Loucy (cell line): ENCODE measurements at regions not wholly inside any gene's neighbourhood (a gene's known extent, or its start where the extent isn't known, plus 50 kb on each side); places are given as distances from the start of the nearest gene placed in this dataset.

Source experiments
- H2AFZ ChIP-seq: fragments of 200-600 bp; sonication (generic); 2 replicates; pipeline ENCODE4 v1.6.0; 2016; ENCODE audit warnings: antibody characterized with exemption, mild to moderate bottlenecking, low read length, moderate library complexity
- H3F3A ChIP-seq: fragments of 200-600 bp; 2 replicates; pipeline ENCODE4 v1.6.0; 2016; ENCODE audit warnings: antibody characterized with exemption, low read depth, mild to moderate bottlenecking
- H3K27me3 ChIP-seq: fragments of 200-600 bp; sonication (generic); 2 replicates; pipeline ENCODE4 v1.6.1; 2014; ENCODE audit warnings: low read length, mild to moderate bottlenecking; ENCODE audit not compliant: insufficient read depth, poor library complexity, severe bottlenecking
- H3K36me3 ChIP-seq: fragments of 200-600 bp; sonication (generic); 2 replicates; pipeline ENCODE4 v1.6.1; 2016; ENCODE audit warnings: low read length; ENCODE audit not compliant: insufficient read depth
- H3K4me1 ChIP-seq: fragments of 200-600 bp; sonication (generic); 2 replicates; pipeline ENCODE4 v1.5.1; 2014; ENCODE audit warnings: low read length, mild to moderate bottlenecking; ENCODE audit not compliant: insufficient read depth, poor library complexity, severe bottlenecking
- H3K4me2 ChIP-seq: fragments of 200-600 bp; sonication (generic); 2 replicates; pipeline ENCODE4 v1.6.0; 2014; ENCODE audit warnings: antibody characterized with exemption, low read length, low read depth, mild to moderate bottlenecking; ENCODE audit not compliant: poor library complexity, severe bottlenecking
- H3K4me3 ChIP-seq: fragments of 200-600 bp; sonication (generic); 2 replicates; pipeline ENCODE4 v1.5.1; 2014; ENCODE audit warnings: low read length, mild to moderate bottlenecking, mixed read lengths; ENCODE audit not compliant: poor library complexity, severe bottlenecking
- H3K79me2 ChIP-seq: fragments of 200-600 bp; sonication (generic); 2 replicates; pipeline ENCODE4 v1.6.1; 2014; ENCODE audit warnings: low read length; ENCODE audit not compliant: insufficient read depth
- H3K9ac ChIP-seq: fragments of 200-600 bp; sonication (generic); 2 replicates; pipeline ENCODE4 v1.6.0; 2014; ENCODE audit warnings: mild to moderate bottlenecking, low read depth, low read length, moderate library complexity; ENCODE audit not compliant: poor library complexity, severe bottlenecking
- H3K9me2 ChIP-seq: fragments of 200-600 bp; sonication (generic); replicated peaks from 2 replicates; pipeline ENCODE4 v1.6.1; 2016; ENCODE audit warnings: low read depth, low read length, mixed read lengths
- H3K9me3 ChIP-seq: fragments of 200-600 bp; sonication (generic); 2 replicates; pipeline ENCODE4 v1.6.1; 2014; ENCODE audit warnings: mild to moderate bottlenecking, antibody characterized with exemption, low read length, low read depth; ENCODE audit not compliant: insufficient read depth
- H4K20me1 ChIP-seq: fragments of 200-600 bp; sonication (generic); 2 replicates; pipeline ENCODE4 v1.6.0; 2014; ENCODE audit warnings: antibody characterized with exemption, low read length, mild to moderate bottlenecking; ENCODE audit not compliant: insufficient read depth, poor library complexity, severe bottlenecking
- CTCF ChIP-seq: fragments of 200-600 bp; sonication (generic); conservative IDR thresholded peaks from 2 replicates; pipeline ENCODE4 v1.5.1; 2014; ENCODE audit warnings: mild to moderate bottlenecking, antibody characterized with exemption, low read length
- EZH2phosphoT487 ChIP-seq: fragments of 200-600 bp; IDR thresholded peaks from 2 replicates; pipeline ENCODE4 v1.6.1; 2018; ENCODE audit warnings: antibody characterized with exemption, mild to moderate bottlenecking, moderate library complexity, borderline replicate concordance

- TF ChIP-seq EZH2phosphoT487, result no peak
- no peak for TF ChIP-seq CTCF
- Histone ChIP-seq H3K4me3 (no peak overlapping the region), H3K4me1 (no peaks in the 10 kb centered on the region), H3K9ac (no peak overlapping the region), H3K9me3 (no peaks in the 10 kb centered on the region), H3F3A (no peaks in the 10 kb centered on the region), H3K79me2 (no peaks in the 10 kb centered on the region), H3K36me3 (no peaks in the 10 kb centered on the region), H3K9me2 (no peaks in the 10 kb centered on the region), H2AFZ (no peak overlapping the region), H4K20me1 (no peaks in the 10 kb centered on the region), H3K4me2 (no peak overlapping the region), H3K27me3 (no peaks in the 10 kb centered on the region)
These were observed 658.4 kb downstream of the NYAP2 start for GRCh38 chr2:226057914-226058313.

GRCh38 chr2:226057365-226057764 lies 657.9 kb downstream of the NYAP2 start:
- H3K27me3 ChIP-seq, result no peaks in the 10 kb centered on the region
- TF ChIP-seq EZH2phosphoT487 (no peak), CTCF (no peak)
- no peaks in the 10 kb centered on the region for H3F3A ChIP-seq
- no peak overlapping the region for H3K4me2 ChIP-seq
- no peaks in the 10 kb centered on the region for H3K36me3 ChIP-seq
- no peaks in the 10 kb centered on the region for H3K9me2 ChIP-seq
- no peak overlapping the region for H2AFZ ChIP-seq
- no peaks in the 10 kb centered on the region for H3K4me1 ChIP-seq
- no peaks in the 10 kb centered on the region for H4K20me1 ChIP-seq
- no peak overlapping the region for H3K9ac ChIP-seq
- H3K9me3 ChIP-seq, result no peaks in the 10 kb centered on the region
- H3K79me2 ChIP-seq, result no peaks in the 10 kb centered on the region
- H3K4me3 ChIP-seq, result no peak overlapping the region

- Histone ChIP-seq H3K36me3 (no peaks in the 10 kb centered on the region), H4K20me1 (no peaks in the 10 kb centered on the region), H3F3A (no peaks in the 10 kb centered on the region), H2AFZ (no peak overlapping the region), H3K9me2 (no peaks in the 10 kb centered on the region), H3K9ac (no peak overlapping the region), H3K27me3 (no peaks in the 10 kb centered on the region), H3K79me2 (no peaks in the 10 kb centered on the region), H3K4me1 (no peaks in the 10 kb centered on the region), H3K9me3 (no peaks in the 10 kb centered on the region), H3K4me3 (no peak overlapping the region), H3K4me2 (no peak overlapping the region)
- no peak for TF ChIP-seq CTCF
- TF ChIP-seq EZH2phosphoT487, result no peak
These were observed 653.4 kb downstream of the NYAP2 start for GRCh38 chr2:226052772-226053416.
